A204.1 (cell line): ENCODE measurements at regions not wholly inside any gene's neighbourhood (a gene's known extent, or its start where the extent isn't known, plus 50 kb on each side); places are given as distances from the start of the nearest gene placed in this dataset.
"Not testable (repeated sequence)": the region's sequence is repeated elsewhere in the genome, so short reads cannot be mapped to it uniquely, and the experiment has no call there.

Experiments used
- FAIRE-seq: peaks from 2 replicates; lab custom pipeline; 2012; peaks lifted over from hg19 to GRCh38; lab: Jason Lieb, UNC

DNA sequence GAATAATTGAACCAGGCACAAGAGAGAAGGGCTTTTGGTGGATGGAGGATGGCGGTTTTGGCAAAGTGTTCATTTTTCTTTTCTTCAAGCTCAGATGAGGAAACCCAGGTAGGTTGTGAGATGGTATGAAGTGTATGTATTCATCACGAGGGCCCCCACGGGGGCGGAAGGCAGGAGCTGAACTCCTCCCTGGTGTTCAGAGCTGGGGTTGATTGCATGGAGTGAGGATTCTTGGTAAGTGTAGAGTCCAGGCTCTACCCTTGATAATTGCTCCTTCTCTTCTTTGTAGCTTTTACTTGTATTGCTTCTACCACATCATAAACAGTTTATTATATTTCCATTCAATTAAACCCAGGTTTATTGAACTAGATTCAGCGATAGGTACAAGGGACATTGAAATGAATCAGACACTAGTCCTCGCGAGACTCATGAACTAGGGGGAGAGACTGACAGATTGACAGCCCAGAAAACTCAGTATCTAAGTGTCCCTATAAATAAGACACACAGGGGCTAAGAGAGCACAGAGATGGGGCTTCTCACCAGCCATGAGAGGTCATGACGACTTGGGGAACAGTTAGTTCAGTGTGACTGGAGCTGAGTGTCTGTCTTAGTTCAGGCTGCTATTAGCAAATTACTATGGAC lies 116.7 kb upstream of the KLF4 start:
- FAIRE-seq, result no peak

DNA sequence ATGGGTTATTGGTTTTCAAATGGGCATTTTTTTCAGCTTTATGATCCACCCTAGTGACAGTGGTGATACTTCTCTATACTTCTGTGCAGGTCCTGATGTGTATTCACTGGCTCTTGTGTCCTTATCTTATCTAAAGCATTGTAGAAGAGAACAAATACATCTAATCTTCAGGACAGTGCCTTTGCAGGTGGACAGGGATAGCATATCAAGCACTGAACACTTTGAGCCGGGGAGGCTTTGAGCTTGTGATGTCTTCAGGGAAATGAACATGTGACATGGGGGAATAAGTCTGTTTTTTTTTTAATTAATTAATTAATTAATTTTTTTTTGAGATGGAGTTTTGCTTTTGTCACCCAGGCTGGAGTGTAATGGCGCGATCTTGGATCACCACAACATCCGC lies 115.5 kb upstream of the KLF4 start:
- no peak for FAIRE-seq

DNA sequence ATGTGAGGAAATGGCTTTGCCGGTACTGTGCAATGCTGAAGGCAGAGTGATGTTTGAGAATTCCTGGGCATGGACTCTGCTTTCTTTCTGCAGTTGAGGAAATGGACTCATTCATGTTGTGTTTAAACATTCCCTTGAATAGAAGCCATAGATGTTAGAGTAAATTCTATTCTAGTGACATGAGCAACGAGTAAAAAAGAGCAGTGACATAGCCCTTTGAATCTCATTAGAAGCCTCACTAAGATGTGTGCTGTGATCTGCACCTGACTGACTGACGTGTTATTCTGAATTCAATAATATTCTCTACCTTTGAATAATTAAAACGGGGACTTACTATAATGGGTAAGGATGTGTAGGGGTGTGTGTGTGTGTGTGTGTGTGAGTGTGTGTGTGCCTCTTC lies 113.7 kb upstream of the KLF4 start:
- FAIRE-seq, result no peak

DNA sequence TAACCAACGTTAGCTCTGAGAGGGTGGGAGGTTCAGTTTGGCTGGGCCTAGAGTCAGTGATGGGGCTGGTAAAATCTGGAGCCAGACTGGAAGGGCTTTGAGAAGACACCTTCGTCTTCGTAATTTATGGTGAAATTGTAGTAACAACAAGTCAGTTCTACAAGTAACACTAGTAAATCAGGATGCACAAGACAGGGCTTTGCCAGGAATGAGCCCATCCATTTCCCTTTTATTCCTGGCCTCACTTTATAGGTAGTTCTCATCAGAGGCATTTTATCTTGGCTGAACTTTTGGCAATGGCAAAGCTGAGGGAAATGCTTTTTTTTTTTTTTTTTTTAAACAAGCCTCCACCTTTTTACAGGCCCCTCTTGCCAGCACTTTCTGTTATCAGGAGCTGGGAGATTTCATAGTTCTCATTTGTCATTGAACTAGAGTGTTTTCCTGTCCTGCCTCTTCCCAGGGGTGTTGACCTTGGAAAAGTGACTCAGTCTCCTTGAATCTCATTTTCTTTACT lies 110.5 kb upstream of the KLF4 start:
- no peak for FAIRE-seq

DNA sequence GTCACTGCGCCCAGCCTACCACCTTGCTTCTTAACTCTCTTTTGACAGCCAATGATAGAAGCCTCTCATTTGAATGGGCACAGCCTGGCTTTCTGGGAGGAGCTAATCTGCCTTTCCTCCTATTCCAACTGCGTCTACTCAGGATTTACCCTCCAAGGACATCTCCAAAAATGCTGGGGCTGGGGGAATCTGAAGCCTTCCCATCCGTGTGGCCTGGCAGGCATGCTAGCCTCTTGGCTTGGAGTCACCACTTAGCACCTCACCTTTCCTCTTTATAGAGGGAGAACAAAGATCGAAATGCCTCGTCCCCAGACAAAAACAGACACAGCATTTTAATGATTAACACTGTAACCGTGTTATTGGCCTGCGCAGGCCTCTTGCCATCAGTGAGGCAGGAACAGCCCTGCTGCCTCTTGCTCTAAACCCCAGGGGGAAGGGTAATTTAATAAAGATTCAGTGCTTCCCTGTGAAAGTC lies 108.2 kb upstream of the KLF4 start:
- FAIRE-seq, result no peak

DNA sequence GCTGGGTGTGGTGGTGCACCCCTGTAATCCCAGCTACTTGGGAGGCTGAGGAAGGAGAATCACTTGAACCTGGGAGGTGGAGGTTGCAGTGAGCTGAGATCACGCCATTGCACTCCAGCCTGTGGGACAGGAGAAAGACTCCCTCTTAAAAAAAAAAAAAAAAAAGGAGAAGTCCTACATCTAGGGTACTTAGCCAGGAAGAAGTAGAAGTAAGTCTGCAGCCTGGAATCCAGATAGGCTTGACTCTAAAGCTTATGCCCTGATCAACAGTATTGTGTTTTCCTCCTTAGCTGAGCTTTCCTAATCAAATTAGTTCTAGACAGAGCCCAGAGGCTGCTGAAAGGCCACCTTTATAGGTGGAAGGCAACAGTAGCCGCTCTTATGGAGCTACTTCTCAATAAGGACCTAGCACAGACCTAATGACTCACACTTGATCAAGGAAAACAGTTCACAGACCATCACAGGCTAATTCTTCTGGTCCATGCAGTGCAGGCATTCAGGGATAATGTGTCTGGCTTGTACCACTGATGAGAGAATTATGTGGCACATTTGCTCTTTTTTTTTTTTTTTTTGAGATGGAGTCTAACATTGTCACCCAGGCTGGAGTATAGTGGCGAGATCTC lies 105.5 kb upstream of the KLF4 start:
- FAIRE-seq, result no peak

DNA sequence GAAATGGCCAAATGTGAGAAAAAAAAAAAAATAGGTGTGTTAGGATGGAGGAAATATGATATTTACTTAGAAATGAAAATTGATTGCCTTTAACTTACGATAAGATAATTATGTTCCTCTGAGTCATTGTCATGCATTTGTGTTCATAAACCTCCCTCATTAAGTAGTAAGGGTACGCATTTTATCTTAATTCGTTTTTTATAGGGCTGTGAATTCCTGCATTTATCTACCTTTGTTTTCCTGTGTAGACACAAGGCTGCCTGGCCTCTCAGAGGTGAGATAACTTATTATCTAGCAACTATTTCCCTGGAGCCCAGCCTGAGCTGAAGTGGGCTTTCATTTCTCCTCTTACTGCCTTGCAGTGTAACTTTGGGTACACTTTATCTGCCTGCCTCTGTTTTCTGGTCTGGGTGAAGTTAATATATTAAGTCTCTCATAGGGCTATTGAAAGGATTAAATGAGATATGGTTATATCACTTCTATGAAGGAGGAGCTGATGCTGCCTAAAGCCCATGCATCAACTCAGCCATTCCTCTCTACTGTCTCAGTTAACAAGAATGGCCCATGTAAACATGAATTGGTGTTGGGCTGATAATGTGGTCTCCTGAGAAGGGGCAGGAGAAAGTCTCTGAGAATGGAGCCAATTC lies 103.8 kb upstream of the KLF4 start:
- no peak for FAIRE-seq

DNA sequence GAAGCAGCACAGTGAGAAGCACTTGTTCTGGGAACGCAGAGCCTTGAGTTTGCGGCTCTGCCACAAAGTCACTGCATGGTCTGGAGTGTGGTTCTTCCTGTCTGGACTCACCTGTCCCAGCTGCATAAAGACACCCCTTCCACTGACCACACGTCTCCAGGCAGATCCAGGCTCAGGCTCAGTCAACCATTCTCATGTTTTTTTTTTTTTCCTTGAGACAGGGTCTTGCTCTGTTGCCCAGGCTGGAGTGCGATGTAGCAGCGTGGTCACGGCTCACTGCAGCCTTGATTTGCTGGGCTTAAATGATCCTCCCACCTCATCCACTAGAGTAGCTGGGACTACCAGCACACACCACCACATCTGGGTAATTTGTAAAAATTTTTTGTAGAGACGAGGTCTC lies 102.9 kb upstream of the KLF4 start:
- no peak for FAIRE-seq

DNA sequence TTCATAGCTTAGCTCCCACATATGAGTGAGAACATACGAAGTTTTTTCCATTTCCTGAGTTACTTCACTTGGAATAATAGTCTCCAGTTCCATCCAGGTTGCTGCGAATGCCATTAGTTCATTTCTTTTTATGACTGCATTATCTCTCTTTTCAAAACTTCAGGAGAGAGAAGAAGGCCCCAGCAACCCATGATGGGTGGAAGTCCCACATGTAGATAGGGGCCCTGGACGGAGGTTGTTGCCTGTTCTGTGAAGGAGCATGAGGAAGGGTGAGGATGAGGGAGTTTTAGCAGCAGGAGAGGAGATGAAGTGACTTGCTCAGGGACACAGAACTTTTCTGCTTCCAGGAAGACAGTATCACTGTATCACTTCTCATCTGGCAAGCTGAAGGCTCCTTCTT lies 102.2 kb upstream of the KLF4 start:
- no peak for FAIRE-seq

DNA sequence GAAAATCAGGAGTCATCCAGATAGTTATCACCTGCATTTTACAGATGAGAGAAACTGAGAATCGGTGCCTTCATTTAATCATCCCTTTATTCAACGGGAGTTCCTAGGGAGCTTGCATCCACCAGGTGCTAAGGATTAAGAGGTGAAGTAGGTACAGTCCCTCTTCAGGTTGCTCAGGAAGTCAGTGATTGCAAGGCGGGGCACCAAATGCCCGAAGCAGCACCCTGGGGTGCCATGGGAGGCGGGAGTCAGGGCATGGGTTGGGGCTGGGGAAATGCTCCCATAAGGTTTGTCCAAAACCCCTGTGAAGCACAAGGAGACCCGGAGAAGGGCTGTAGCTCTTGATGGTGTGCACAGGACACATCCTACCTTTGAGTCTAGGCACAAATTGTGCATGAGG lies 98.8 kb upstream of the KLF4 start:
- no peak for FAIRE-seq

DNA sequence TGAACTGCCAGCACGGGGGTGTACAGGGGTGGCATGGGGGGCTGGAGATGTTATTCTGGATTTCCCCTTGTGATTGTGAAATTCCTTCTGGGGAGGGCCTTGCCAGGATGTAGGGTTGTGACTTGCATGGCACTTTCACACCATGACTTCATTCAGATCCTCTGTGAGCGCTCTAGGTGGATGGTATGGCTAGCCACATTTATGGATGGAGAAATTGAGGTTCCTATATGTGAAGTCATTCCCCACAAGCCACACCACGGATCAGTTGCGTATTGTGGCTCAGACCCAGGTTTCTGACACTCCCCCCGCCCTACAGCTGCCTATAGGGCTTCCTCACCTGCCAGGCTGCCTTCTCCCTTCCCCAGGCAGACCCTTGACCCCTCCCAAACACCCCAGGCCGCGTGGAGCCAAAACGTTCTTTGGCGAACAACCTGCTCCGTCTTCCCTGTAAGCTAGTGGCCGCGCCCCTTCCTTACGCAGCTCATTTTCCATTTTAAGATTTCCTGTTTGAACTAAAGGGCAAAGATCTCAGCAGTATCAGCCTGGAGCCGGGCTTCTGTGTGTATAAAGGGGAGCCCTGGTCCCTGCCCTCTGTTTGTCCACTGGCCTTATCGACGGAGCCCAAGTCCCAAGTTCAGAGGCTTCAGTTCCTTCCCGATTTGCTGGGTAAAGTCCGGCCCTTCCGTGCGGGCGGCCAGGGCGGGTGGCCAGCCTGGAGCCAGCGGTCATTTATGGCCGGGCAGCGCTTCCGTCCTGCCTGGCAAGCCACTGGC lies 97.8 kb upstream of the KLF4 start:
- no peak for FAIRE-seq

DNA sequence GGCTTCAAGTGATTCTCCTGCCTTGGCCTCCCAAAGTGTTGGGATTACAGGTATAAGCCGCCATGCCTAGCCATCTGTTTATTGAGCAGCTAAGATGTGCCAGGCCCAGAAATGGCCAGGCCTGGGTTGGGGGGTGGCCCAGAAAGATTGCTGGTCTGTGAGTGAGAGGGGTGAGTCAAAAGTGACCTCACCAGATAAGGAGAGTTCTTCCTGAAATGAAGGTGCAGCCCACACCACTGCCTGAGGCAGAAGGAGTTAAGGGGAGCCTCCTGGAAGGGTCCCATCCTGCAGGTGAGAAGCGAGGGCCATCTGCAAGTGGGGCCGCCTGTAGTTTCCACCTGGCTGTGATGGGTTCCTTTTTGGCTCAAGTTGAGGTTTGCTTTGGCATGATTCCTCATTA lies 96.9 kb upstream of the KLF4 start:
- FAIRE-seq, result no peak

DNA sequence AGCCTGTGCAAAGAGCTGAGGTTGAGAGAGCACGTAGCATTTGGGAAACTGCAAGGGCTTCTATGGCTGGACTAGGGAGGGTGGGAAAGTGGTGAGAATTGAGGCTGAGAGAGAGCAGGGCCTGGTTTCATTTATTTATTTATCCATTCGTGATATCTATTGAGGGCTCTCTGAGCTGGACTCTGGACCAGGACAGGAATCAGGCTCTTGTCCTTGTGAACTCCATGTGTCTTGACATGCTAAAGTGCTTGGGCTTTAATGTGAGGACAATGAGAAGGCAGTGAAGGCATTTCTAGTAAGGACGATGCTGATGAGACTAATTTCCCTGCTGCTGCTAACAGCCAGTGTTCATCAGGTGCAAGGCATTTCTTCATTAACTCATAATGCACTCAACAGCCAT lies 95.9 kb upstream of the KLF4 start:
- no peak for FAIRE-seq

DNA sequence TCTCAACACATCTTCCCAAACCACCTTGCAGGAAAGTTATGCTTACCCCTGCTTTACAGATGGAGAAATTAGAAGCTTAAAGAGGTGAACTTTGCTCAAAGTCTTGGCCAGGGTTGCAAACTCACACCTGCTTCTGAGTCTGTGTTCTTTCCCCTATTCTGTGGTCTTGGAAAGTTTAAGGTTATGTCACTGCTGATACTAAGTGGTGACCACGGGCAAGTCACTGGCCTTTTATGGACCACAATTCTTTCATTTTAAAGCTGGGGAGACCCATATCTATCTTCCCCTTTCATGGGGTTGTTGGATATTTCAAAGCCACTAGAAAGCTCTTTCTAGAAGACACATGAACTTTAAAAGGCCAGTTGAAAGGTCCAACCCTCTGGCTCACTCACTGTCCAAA lies 95.4 kb upstream of the KLF4 start:
- FAIRE-seq, result no peak

DNA sequence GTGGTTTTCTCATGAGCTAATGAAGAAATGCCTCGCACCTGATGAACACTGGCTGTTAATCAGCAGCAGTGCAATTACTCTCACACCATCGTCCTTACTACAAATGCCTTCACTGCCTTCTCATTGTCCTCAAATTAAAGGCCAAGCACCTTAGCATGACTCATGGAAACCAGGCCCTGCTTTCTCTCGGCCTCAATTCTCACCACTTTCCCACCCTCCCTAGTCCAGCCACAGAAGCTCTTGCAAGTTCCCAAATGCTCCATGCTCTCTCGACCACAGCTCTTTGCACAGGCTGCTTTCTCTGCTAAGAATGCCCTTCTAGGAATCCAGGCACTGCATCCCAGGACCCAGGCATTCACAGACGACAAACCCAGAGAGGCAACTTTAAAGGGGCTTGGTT lies 94.6 kb upstream of the KLF4 start:
- no peak for FAIRE-seq

DNA sequence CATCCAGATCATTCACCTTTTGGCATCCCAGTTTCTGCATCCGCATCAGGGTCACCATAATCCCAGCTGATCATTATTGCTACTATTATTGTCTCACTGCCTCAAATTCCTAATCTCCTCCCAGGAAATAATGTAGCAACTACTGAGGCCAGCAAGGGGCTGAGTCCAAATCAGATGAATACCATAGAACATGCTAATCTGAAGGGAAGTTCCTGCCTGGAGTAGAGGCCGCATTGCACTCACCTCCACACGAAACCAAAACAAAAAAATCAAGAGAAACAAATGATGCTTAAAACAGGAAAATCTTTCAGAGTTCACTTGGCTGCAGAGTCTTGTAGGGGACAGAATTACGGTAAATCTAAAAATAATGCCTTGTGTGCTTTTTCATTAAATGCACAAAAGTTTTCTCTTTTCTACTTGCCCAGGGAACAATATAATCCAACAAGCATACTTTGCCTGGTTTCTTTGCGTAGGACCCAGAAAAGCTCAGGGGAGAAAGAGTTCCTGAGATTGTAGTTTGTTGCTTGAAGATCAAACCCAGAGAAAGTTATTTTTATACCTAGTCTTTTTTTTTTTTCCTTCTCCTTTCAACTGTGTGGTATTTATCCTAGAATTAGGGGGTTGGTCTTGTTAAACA lies 87.7 kb upstream of the KLF4 start:
- no peak for FAIRE-seq

DNA sequence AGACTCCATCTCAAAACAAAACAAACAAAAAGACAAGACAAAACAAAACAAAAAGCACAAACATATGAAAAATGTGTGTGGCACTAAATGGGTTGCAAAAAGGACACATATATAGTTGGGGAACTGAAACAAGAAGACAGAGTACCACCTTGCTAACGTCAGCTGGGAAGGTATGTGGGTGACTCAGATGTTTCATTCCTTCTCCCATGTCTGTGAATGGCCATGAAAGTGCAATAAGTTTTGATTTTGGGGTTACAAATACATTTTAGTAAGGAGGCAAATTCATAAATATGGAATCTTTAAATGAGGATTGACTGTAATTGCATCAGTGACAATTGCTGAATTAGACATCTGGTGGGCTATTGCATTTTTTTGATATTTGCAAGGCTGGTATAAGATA lies 81.6 kb upstream of the KLF4 start:
- no peak for FAIRE-seq

DNA sequence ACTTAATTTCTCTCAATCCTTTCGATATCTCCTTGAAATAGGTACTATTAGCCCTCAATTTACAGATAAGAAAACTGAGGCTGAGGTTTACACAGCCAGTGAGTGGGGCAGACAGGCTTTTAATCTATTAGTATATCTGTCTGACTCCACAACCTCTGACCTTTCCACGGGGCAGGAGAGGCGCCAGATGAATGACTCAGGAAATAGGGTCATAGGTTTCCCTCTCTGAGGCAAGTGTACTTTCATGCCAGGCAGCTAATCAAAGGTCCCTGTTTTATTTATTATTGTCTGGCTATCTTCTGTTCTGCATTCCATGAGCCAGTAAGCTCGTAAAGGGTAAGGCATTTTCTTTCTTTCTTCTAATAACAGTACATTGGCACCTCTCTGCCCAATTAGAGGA lies 79.6 kb upstream of the KLF4 start:
- FAIRE-seq, result no peak

DNA sequence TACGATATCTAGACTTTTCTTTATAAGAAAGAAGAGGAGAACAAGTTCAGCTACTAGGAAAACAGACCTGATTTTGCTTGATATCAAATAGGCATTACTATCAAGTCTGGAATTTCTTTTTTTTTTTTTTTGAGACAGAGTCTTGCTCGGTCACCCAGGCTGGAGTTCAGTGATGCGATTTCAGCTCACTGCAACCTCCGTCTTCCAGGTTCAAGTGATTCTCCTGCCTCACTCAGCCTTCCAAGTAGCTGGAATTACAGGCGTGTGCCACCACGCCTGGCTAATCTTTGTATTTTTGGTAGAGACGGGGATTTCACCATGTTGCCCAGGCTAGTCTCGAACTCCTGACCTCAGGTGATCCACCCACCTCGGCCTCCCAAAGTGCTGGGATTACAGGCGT lies 78.8 kb upstream of the KLF4 start:
- not testable (repeated sequence) for FAIRE-seq

DNA sequence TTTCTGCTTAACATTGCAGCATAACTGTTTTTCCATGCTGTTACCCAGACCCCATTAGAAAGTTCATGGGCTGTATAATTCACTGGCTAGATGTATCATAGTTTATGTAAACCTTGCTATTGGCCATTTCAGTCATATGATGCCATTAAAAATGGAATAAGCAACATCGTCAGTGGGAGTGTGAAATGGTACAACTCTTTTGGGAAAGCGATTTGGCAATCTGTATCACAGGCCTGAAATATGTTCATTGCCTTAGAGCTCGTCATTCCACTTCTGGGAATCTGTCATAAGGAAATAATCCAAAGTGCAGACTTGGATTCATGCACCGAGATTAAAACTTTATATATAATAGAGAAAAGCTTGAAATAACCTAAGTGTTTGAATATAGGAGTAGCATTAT lies 77.9 kb upstream of the KLF4 start:
- no peak for FAIRE-seq

DNA sequence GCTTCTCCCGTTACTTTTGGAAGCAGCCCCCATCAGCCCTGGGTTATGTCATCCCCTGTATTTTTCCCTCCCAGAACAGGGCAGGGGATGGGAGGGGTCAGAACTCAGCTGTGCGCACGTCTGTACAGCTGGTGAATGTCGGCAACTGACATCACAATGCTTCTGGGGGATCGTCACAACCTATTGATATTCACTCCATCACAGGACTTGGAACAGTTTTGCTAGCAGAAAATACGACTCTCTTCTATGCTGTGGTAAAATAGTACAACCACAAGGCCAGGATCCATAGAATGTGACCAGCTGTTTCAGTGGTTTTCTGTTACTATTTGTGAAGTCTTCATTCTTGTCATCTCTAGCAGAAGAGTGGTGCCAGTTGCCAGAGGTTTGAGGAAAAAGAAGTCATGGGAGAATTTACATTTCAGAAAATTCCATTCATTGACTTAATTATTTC lies 77.1 kb upstream of the KLF4 start:
- FAIRE-seq, result no peak

DNA sequence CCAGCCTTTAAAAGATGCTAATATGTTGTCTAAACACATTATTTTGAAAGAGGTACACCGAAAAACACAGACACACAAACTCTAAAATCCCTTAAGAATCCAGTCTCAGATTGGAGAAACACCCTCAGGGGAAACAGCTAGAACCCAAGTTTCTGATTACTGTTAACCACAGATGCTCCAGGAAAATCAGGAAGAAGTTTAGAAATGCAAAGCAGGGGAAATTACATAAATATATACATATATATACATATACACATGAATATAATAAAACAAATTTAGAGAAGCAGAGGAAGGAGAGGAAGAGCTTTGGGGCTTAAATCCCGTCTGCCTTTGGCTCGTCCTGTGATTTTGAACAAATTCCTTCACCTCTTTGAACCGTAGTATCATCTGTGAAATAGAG lies 73.2 kb upstream of the KLF4 start:
- no peak for FAIRE-seq
